NCI-H1417 (cell line): ENCODE measurements at regions not wholly inside any gene's neighbourhood (a gene's known extent, or its start where the extent isn't known, plus 50 kb on each side); places are given as distances from the start of the nearest gene placed in this dataset.
"Not testable (repeated sequence)": the region's sequence is repeated elsewhere in the genome, so short reads cannot be mapped to it uniquely, and the experiment has no call there.

Source experiments
- DNase-seq, 3 experiments: peaks; one replicate each; lab custom pipeline; 2025; lab: John Stamatoyannopoulos, UW

GRCh38 chr2:242029422-242030225 is 160.1 kb downstream of the RTP5 start:
- no peak for DNase-seq

- DNase-seq = no peak
These were observed 160.7 kb downstream of the RTP5 start for GRCh38 chr2:242030226-242030575.

- DNase-seq = no peak
These were observed 161.3 kb downstream of the RTP5 start for GRCh38 chr2:242030858-242031257.

- peak; percentile 28 to 81 (median 64) for DNase-seq
These were observed 162.0 kb downstream of the RTP5 start for GRCh38 chr2:242031481-242032019.

GRCh38 chr2:242032780-242033656 is 163.5 kb downstream of the RTP5 start:
- DNase-seq = no peak

GRCh38 chr2:242034138-242034537 is 164.6 kb downstream of the RTP5 start:
- no peak for DNase-seq

GRCh38 chr2:242034996-242035814 is 165.7 kb downstream of the RTP5 start:
- DNase-seq = peak in 1 of 3 experiments; percentile 15

GRCh38 chr2:242035858-242036652 is 166.5 kb downstream of the RTP5 start:
- DNase-seq = peak in 1 of 3 experiments; percentile 38

GRCh38 chr2:242036653-242036950 is 167.1 kb downstream of the RTP5 start:
- DNase-seq = no peak

GRCh38 chr2:242038166-242038927 is 168.8 kb downstream of the RTP5 start:
- no peak for DNase-seq

- DNase-seq = no peak
These were observed 169.4 kb downstream of the RTP5 start for GRCh38 chr2:242038928-242039341.

- no peak for DNase-seq
These were observed 170.8 kb downstream of the RTP5 start for GRCh38 chr2:242040303-242040655.

- DNase-seq = no peak
These were observed 171.2 kb downstream of the RTP5 start for GRCh38 chr2:242040681-242041080.

GRCh38 chr2:242041816-242042215 is 172.3 kb downstream of the RTP5 start:
- DNase-seq = no peak

GRCh38 chr2:242043538-242044312 is 174.2 kb downstream of the RTP5 start:
- no peak for DNase-seq

GRCh38 chr2:242044313-242044590 is 174.7 kb downstream of the RTP5 start:
- DNase-seq = no peak

- not testable (repeated sequence) for DNase-seq
These were observed 176.1 kb downstream of the RTP5 start for GRCh38 chr2:242045596-242046144.

GRCh38 chr2:242046206-242046826 is 176.8 kb downstream of the RTP5 start:
- DNase-seq = peak in 1 of 3 experiments; percentile 24

- DNase-seq = no peak
These were observed 178.4 kb downstream of the RTP5 start for GRCh38 chr2:242047963-242048362.
